ENCODE measurements at regions not wholly inside any gene's neighbourhood (a gene's known extent, or its start where the extent isn't known, plus 50 kb on each side); places are given as distances from the start of the nearest gene placed in this dataset.

- Histone ChIP-seq H3K4me1 (ENCODE audit: insufficient read depth, low read length) (peaks cover 25% of the 10 kb centered on the region), H3K9me3 (ENCODE audit: low read depth, low read length) (no peaks in the 10 kb centered on the region), H3K27ac (ENCODE audit: low read depth, low read length) (no peak overlapping the region), H4K20me1 (ENCODE audit: insufficient read depth, low read length) (no peaks in the 10 kb centered on the region), H3K4me2 (ENCODE audit: insufficient read depth, low read length) (no peak overlapping the region), H3K79me2 (ENCODE audit: insufficient read depth, low read length) (no peaks in the 10 kb centered on the region), H3K36me3 (ENCODE audit: insufficient read depth, low read length) (no peaks in the 10 kb centered on the region), H3K27me3 (ENCODE audit: insufficient read depth, low read length) (no peaks in the 10 kb centered on the region), H3K4me3 (ENCODE audit: insufficient read depth, low read length) (no peak overlapping the region), H2AFZ (ENCODE audit: low read length) (no peak overlapping the region)
- DNase-seq (ENCODE audit: insufficient read length, low spot score, missing footprints), result no peak
- TF ChIP-seq CTCF (IDR thresholded peaks at IDR 0.05; ENCODE audit: extremely low read depth, low read depth, low read length), result no peak
These were observed 616.3 kb downstream of the UTRN start for GRCh38 chr6:144901412-144901811.

DNA sequence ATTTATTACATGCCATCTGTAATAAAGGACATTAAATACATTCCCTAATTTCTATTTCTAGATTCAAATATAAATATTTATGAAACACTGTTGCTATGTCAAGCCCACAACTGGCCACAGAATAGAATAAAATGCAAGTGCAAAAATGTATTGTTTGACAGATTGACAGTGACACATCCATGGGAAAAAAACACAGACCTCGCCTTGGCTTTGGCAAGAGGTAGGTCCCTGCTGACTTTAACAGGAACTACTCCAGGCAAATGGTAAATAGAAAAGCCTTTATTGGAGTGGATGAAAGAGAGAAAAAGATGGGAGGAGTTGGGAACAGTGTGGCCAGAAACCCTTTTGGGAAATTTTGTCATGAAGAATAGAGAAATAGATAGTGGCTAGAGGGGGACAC lies 622.9 kb downstream of the UTRN start:
- Histone ChIP-seq H3K36me3 (ENCODE audit: insufficient read depth, low read length) (no peaks in the 10 kb centered on the region), H3K4me2 (ENCODE audit: insufficient read depth, low read length) (no peak overlapping the region), H3K9me3 (ENCODE audit: low read depth, low read length) (no peaks in the 10 kb centered on the region), H2AFZ (ENCODE audit: low read length) (no peak overlapping the region), H3K4me1 (ENCODE audit: insufficient read depth, low read length) (peaks cover 9% of the 10 kb centered on the region), H3K79me2 (ENCODE audit: insufficient read depth, low read length) (no peaks in the 10 kb centered on the region), H3K27me3 (ENCODE audit: insufficient read depth, low read length) (no peaks in the 10 kb centered on the region), H4K20me1 (ENCODE audit: insufficient read depth, low read length) (no peaks in the 10 kb centered on the region), H3K27ac (ENCODE audit: low read depth, low read length) (no peak overlapping the region), H3K4me3 (ENCODE audit: insufficient read depth, low read length) (no peak overlapping the region)
- TF ChIP-seq CTCF (IDR thresholded peaks at IDR 0.05; ENCODE audit: extremely low read depth, low read depth, low read length), result no peak
- no peak for DNase-seq (ENCODE audit: insufficient read length, low spot score, missing footprints)

DNA sequence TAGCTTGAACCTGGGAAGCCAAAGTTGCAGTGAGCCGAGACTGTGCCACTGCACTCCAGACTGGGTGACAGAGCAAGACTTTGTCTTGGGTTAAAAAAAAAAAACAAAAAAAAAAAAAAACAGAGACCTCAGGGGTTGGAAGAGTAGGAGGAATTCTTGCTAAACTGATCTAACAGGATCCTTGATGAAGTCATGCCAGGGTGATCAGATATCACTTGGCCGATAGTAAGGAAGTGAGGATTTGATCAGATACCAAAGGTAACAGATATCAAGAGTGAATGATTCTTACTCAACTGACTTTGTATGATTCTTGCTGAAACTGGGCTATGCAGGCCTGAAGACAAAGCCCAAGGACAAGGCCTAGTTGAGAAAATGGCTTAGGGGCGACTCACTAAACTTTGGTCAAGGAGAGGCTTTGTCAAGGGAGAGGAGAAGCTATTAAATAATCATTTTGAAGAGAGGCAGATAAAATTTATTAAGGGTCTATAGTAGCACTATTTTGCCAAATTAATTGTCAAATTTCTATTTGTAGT lies 624.7 kb downstream of the UTRN start:
- no peaks in the 10 kb centered on the region for H3K79me2 ChIP-seq (ENCODE audit: insufficient read depth, low read length)
- H3K4me2 ChIP-seq (ENCODE audit: insufficient read depth, low read length), result no peak overlapping the region
- peaks cover 9% of the 10 kb centered on the region for H3K4me1 ChIP-seq (ENCODE audit: insufficient read depth, low read length)
- no peaks in the 10 kb centered on the region for H4K20me1 ChIP-seq (ENCODE audit: insufficient read depth, low read length)
- TF ChIP-seq CTCF (IDR thresholded peaks at IDR 0.05; ENCODE audit: extremely low read depth, low read depth, low read length), result no peak
- H3K9me3 ChIP-seq (ENCODE audit: low read depth, low read length), result no peaks in the 10 kb centered on the region
- H3K4me3 ChIP-seq (ENCODE audit: insufficient read depth, low read length), result no peak overlapping the region
- H3K27ac ChIP-seq (ENCODE audit: low read depth, low read length), result no peak overlapping the region
- no peak for DNase-seq (ENCODE audit: insufficient read length, low spot score, missing footprints)
- no peak overlapping the region for H2AFZ ChIP-seq (ENCODE audit: low read length)
- H3K36me3 ChIP-seq (ENCODE audit: insufficient read depth, low read length), result no peaks in the 10 kb centered on the region
- H3K27me3 ChIP-seq (ENCODE audit: insufficient read depth, low read length), result no peaks in the 10 kb centered on the region

- no peak for TF ChIP-seq CTCF (IDR thresholded peaks at IDR 0.05; ENCODE audit: extremely low read depth, low read depth, low read length)
- Histone ChIP-seq H3K9me3 (ENCODE audit: low read depth, low read length) (no peaks in the 10 kb centered on the region), H3K27me3 (ENCODE audit: insufficient read depth, low read length) (no peaks in the 10 kb centered on the region), H3K4me3 (ENCODE audit: insufficient read depth, low read length) (no peak overlapping the region), H3K4me1 (ENCODE audit: insufficient read depth, low read length) (peaks cover 9% of the 10 kb centered on the region), H3K4me2 (ENCODE audit: insufficient read depth, low read length) (no peak overlapping the region), H3K27ac (ENCODE audit: low read depth, low read length) (no peak overlapping the region), H3K36me3 (ENCODE audit: insufficient read depth, low read length) (no peaks in the 10 kb centered on the region), H2AFZ (ENCODE audit: low read length) (no peak overlapping the region), H4K20me1 (ENCODE audit: insufficient read depth, low read length) (no peaks in the 10 kb centered on the region), H3K79me2 (ENCODE audit: insufficient read depth, low read length) (no peaks in the 10 kb centered on the region)
- no peak for DNase-seq (ENCODE audit: insufficient read length, low spot score, missing footprints)
These were observed 626.2 kb downstream of the UTRN start for GRCh38 chr6:144911322-144911721.

Measured in osteoblast (primary cell).